Panc1 (cell line): ENCODE measurements at regions not wholly inside any gene's neighbourhood (a gene's known extent, or its start where the extent isn't known, plus 50 kb on each side); places are given as distances from the start of the nearest gene placed in this dataset.

Experiments
- ATAC-seq: fragments of 200-7000 bp; cut with Tn5 transposase; 2 replicates; pipeline ENCODE4 v1.9.1; 2020; ENCODE audit warnings: mild to moderate bottlenecking, moderate library complexity
- BruUV-seq: library from RNA; stranded (reverse); fragments of 400-500 nt; replicated peaks from 2 replicates; lab custom pipeline; 2021; lab: Mats Ljungman, UMichigan
- CTCF ChIA-PET: fragments of 300-600 bp; sonication (Branson Sonifier 250); formaldehyde crosslinking; loops from one replicate; lab custom pipeline; 2022; ENCODE audit warnings: antibody characterized with exemption; lab: Charles Lee
- POLR2A ChIA-PET: fragments of 300-600 bp; sonication (Branson Sonifier 250); formaldehyde crosslinking; loops from one replicate; lab custom pipeline; 2022; ENCODE audit warnings: antibody characterized with exemption; lab: Charles Lee
- DNase-seq: peaks from one replicate; pipeline ENCODE4 v3.0.0-alpha.2; 2010; ENCODE audit warnings: low read depth, low spot score
- H3K27ac ChIP-seq: 2 replicates; pipeline ENCODE4 v1.5.1; 2011; ENCODE audit warnings: mild to moderate bottlenecking, low read length, inconsistent platforms
- H3K27me3 ChIP-seq: fragments of 200-500 bp; sonication (Bioruptor generic); 2 replicates; pipeline ENCODE4 v1.6.0; 2014; ENCODE audit warnings: low read length, inconsistent platforms; ENCODE audit not compliant: control insufficient read depth, insufficient read depth
- H3K36me3 ChIP-seq: fragments of 200-500 bp; sonication (Bioruptor generic); 2 replicates; pipeline ENCODE4 v1.5.1; 2014; ENCODE audit warnings: inconsistent platforms, mild to moderate bottlenecking, low read length, moderate library complexity; ENCODE audit not compliant: control insufficient read depth, insufficient read depth
- H3K4me1 ChIP-seq: 2 replicates; pipeline ENCODE4 v1.5.1; 2011; ENCODE audit warnings: inconsistent platforms, mild to moderate bottlenecking, low read length, moderate library complexity; ENCODE audit not compliant: control insufficient read depth, insufficient read depth
- H3K4me3 ChIP-seq, 2 experiments: 2 replicates each; pipeline ENCODE4 v1.5.1; 2011 to 2012; ENCODE audit warnings: low read depth in 2 of 2, low read length in 2 of 2, mild to moderate bottlenecking in 2 of 2, inconsistent platforms in 1 of 2, moderate library complexity in 1 of 2
- H3K9me3 ChIP-seq: fragments of 200-500 bp; sonication (Bioruptor generic); 2 replicates; pipeline ENCODE4 v1.5.1; 2014; ENCODE audit warnings: low read depth, mild to moderate bottlenecking, inconsistent platforms, low read length, moderate library complexity; ENCODE audit not compliant: control insufficient read depth, insufficient read depth
- POLR2AphosphoS5 ChIP-seq: IDR thresholded peaks from 2 replicates; pipeline ENCODE4 v1.6.1; 2012; ENCODE audit warnings: mild to moderate bottlenecking, low read depth, low read length, moderate library complexity
- SIN3A ChIP-seq: IDR thresholded peaks from 2 replicates; pipeline ENCODE4 v1.6.1; 2012; ENCODE audit warnings: low read depth, mild to moderate bottlenecking, low read length, moderate library complexity, borderline replicate concordance; ENCODE audit not compliant: insufficient read depth
- TCF7L2 ChIP-seq: IDR thresholded peaks from 2 replicates; pipeline ENCODE4 v1.6.1; 2011; ENCODE audit warnings: mild to moderate bottlenecking, low read depth, low read length, inconsistent platforms
- in situ Hi-C: cut with HindIII; loops from 2 replicates; pipeline ENCODE4 v1.10.0; 2016; ENCODE audit warnings: low sequenced_read_pairs, low pct_unique_long_range_greater_than_20kb
- intact Hi-C: fragments of 100-400 bp; cut with micrococcal nuclease; formaldehyde crosslinking; loops from one replicate; pipeline ENCODE4 v1.10.0; 2022; ENCODE audit not compliant: unreplicated experiment
- TF ChIP-seq, protein P1 (sequence below), 2 experiments: IDR thresholded peaks; 2 replicates each; pipeline ENCODE4 v1.6.1; 2011 to 2012; ENCODE audit warnings: low read depth in 2 of 2, control low read depth in 1 of 2, low read length in 1 of 2, mild to moderate bottlenecking in 1 of 2, moderate library complexity in 1 of 2; ENCODE audit not compliant: insufficient read depth in 1 of 2
- TF ChIP-seq, protein P2 (sequence below): fragments of 450-650 bp; IDR thresholded peaks from 2 replicates; pipeline ENCODE4 v1.5.1; 2017; ENCODE audit warnings: mild to moderate bottlenecking

DNA sequence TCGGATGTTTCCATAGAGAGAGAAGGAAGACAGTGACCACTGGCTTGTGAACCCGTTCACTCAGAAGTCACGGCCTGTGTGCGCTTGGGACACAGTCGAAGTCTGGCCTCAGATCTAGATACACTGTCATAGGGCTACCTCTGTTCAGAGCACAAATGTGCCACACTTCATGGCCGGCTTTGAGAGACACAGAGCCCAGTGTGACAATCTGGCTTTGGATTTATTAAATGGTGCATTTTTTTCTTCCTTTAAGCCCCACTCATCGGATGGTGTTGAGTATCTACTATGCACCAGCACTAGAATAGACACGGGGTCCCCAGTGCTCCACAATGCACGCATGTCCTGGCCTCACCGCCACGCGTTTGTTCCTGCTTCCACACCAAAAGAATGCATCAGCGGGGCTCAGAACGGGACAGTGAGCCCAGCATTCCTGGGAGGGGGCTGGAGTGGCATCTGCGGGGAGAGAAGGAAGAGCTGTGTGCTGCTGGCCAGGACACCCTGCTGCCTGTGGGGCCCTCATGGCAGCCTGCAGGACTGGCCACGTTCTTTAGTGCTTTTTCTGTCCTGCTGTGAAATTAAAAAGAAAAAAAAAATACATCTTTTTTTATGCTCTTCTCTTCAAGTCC, 738.9 kb upstream of the SALL3 start:
- no peak for DNase-seq
- ATAC-seq: peak; percentile 37; the same call in 1 of the 2 replicates
- ChIA-PET POLR2A (no interaction called here), CTCF (no interaction called here)
- Histone ChIP-seq H3K27ac (no peak overlapping the region), H3K4me1 (no peaks in the 10 kb centered on the region), H3K9me3 (no peaks in the 10 kb centered on the region), H3K4me3 (no peak overlapping the region), H3K27me3 (peaks cover 6% of the 10 kb centered on the region; the same call in 1 of the 2 replicates), H3K36me3 (no peaks in the 10 kb centered on the region)
- TF ChIP-seq POLR2AphosphoS5: no peak
- no peak for TF ChIP-seq TCF7L2
- TF ChIP-seq, protein P1, sequence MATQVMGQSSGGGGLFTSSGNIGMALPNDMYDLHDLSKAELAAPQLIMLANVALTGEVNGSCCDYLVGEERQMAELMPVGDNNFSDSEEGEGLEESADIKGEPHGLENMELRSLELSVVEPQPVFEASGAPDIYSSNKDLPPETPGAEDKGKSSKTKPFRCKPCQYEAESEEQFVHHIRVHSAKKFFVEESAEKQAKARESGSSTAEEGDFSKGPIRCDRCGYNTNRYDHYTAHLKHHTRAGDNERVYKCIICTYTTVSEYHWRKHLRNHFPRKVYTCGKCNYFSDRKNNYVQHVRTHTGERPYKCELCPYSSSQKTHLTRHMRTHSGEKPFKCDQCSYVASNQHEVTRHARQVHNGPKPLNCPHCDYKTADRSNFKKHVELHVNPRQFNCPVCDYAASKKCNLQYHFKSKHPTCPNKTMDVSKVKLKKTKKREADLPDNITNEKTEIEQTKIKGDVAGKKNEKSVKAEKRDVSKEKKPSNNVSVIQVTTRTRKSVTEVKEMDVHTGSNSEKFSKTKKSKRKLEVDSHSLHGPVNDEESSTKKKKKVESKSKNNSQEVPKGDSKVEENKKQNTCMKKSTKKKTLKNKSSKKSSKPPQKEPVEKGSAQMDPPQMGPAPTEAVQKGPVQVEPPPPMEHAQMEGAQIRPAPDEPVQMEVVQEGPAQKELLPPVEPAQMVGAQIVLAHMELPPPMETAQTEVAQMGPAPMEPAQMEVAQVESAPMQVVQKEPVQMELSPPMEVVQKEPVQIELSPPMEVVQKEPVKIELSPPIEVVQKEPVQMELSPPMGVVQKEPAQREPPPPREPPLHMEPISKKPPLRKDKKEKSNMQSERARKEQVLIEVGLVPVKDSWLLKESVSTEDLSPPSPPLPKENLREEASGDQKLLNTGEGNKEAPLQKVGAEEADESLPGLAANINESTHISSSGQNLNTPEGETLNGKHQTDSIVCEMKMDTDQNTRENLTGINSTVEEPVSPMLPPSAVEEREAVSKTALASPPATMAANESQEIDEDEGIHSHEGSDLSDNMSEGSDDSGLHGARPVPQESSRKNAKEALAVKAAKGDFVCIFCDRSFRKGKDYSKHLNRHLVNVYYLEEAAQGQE (IDR thresholded peaks at IDR 0.05; ENCODE audit: insufficient read depth in 1 of 2, low read depth in 2 of 2, low read length in 1 of 2): no peak
- TF ChIP-seq SIN3A: no peak
- TF ChIP-seq, protein P2, sequence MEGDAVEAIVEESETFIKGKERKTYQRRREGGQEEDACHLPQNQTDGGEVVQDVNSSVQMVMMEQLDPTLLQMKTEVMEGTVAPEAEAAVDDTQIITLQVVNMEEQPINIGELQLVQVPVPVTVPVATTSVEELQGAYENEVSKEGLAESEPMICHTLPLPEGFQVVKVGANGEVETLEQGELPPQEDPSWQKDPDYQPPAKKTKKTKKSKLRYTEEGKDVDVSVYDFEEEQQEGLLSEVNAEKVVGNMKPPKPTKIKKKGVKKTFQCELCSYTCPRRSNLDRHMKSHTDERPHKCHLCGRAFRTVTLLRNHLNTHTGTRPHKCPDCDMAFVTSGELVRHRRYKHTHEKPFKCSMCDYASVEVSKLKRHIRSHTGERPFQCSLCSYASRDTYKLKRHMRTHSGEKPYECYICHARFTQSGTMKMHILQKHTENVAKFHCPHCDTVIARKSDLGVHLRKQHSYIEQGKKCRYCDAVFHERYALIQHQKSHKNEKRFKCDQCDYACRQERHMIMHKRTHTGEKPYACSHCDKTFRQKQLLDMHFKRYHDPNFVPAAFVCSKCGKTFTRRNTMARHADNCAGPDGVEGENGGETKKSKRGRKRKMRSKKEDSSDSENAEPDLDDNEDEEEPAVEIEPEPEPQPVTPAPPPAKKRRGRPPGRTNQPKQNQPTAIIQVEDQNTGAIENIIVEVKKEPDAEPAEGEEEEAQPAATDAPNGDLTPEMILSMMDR: no peak
- intact Hi-C loops: no loop called here
- in situ Hi-C loops: no loop called here
- no TSS peak for BruUV-seq

DNA sequence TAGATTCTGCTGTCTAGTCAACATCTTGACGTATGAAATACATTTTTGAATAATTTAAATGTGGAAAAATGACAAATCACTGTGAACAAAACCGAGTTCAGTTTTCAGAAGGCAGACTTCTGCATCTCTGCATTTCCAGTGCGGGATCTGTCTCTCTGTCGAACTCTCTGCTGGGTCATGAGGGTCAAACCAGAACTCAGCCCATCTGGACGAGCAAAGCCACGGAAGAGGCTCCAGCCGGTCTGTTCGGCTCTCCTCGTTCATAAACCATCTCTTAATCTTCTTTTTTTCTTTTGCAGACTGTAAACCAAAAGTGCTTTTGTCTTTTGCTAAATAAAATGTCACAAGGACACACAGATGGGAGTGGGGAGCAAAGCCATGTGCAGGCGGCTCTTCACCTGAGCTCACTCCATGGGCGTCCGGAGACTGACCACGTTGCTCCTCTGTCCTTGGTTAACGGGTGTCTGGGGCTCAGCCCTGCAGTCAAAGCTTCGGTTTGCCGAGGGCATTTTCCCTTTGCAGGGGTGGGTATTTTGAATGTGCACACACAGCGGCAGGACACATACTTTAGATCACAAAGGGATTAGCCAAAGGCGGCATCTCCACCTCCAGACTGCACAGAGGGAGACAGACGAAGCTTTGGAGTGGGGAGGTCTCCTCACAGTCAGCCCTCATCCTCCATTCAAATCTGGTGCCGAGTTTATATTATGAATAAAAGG, 737.9 kb upstream of the SALL3 start:
- in situ Hi-C loops (no loop called here), intact Hi-C loops (no loop called here)
- no TSS peak for BruUV-seq
- H3K4me1 ChIP-seq: no peaks in the 10 kb centered on the region
- H3K4me3 ChIP-seq: no peak overlapping the region
- H3K27ac ChIP-seq: no peak overlapping the region
- no peaks in the 10 kb centered on the region for H3K9me3 ChIP-seq
- no peak for TF ChIP-seq SIN3A
- TF ChIP-seq POLR2AphosphoS5: no peak
- TF ChIP-seq, protein P1 (IDR thresholded peaks at IDR 0.05; ENCODE audit: insufficient read depth in 1 of 2, low read depth in 2 of 2, low read length in 1 of 2): no peak
- 0 out of 2 replicates have a peak, but pooled peaks have one; percentile 30 for ATAC-seq
- CTCF ChIA-PET: no interaction called here
- no peak for DNase-seq
- peaks cover 6% of the 10 kb centered on the region; the same call in 1 of the 2 replicates for H3K27me3 ChIP-seq
- no peaks in the 10 kb centered on the region for H3K36me3 ChIP-seq
- POLR2A ChIA-PET: no interaction called here
